ENCODE measurements at regions not wholly inside any gene's neighbourhood (a gene's known extent, or its start where the extent isn't known, plus 50 kb on each side); places are given as distances from the start of the nearest gene placed in this dataset.
"Not testable (repeated sequence)": the region's sequence is repeated elsewhere in the genome, so short reads cannot be mapped to it uniquely, and the experiment has no call there.

- H3K27ac Mint-ChIP-seq; ATAC-seq (ENCODE audit: low read depth); H3K27me3 Mint-ChIP-seq; H3K79me2 ChIP-seq (ENCODE audit: control insufficient read depth, insufficient read depth, low read length); H3K4me1 ChIP-seq (ENCODE audit: control insufficient read depth in 2 of 2, insufficient read depth in 2 of 2, low read length in 2 of 2); H3K9me3 ChIP-seq (ENCODE audit: control extremely low read depth in 1 of 3, control insufficient read depth in 2 of 3, insufficient read depth in 1 of 3, low read length in 2 of 3); H3K9me3 Mint-ChIP-seq (ENCODE audit: insufficient read depth); POLR2A ChIA-PET; H3K4me2 ChIP-seq (replicated peaks; ENCODE audit: low read depth, low read length, poor library complexity, severe bottlenecking); H3K4me3 Mint-ChIP-seq; H3K27me3 ChIP-seq (replicated peaks in 1 of 4; ENCODE audit: control extremely low read depth in 1 of 4, control insufficient read depth in 3 of 4, insufficient read depth in 4 of 4, low read length in 3 of 4); H3K4me1 Mint-ChIP-seq; H3K27ac ChIP-seq (ENCODE audit: low read length in 2 of 2); DNase-seq; H3K36me3 ChIP-seq (replicated peaks in 1 of 2; ENCODE audit: control extremely low read depth in 1 of 2, control insufficient read depth in 1 of 2, extremely low read depth in 1 of 2, insufficient read depth in 2 of 2, low read length in 1 of 2); intact Hi-C loops (cut with micrococcal nuclease); H4K20me1 ChIP-seq (ENCODE audit: control insufficient read depth, insufficient read depth, low read length, poor library complexity, severe bottlenecking); H3K4me3 ChIP-seq (ENCODE audit: control extremely low read depth in 1 of 5, extremely low read depth in 1 of 5, insufficient read depth in 1 of 5, low read depth in 2 of 5, low read length in 4 of 5); CTCF ChIA-PET; H3K9ac ChIP-seq (ENCODE audit: low read length); H2AFZ ChIP-seq (ENCODE audit: insufficient read depth, low read depth, low read length, poor library complexity, severe bottlenecking): not testable (repeated sequence)
- no CpG with 5 or more reads among the region's 2 CpGs for WGBS (ENCODE audit: insufficient coverage)
Measured at GRCh38 chr2:94708982-94709381, 162.2 kb upstream of the TEKT4 start.

DNA sequence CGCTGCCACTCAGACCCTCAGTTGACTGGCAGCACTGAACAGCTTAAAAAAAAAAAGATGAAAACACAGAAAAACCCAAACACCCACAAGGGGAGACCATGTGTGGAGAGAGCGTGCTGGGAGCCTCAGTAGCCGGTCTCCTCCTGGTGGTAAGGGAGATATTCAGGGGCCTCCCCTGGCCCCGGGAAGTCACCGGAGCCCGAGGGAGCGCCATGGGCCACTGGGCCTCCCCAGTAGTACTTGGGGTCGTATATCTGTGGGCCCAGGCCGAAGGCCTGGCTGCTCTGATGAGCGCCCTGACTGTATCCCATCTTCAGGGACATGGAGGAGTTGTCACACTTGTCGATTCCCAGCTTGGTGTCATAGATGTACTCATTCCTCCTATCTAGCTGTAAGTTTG, 145.7 kb upstream of the TEKT4 start:
- H3K9me3 ChIP-seq (ENCODE audit: control extremely low read depth in 1 of 3, control insufficient read depth in 2 of 3, insufficient read depth in 1 of 3, low read length in 2 of 3), result peaks cover 0 to 4% (median 0%) of the 10 kb centered on the region in 3 donors
- Mint-ChIP-seq H3K9me3 (ENCODE audit: insufficient read depth) (no peaks in the 10 kb centered on the region), H3K4me1 (no peaks in the 10 kb centered on the region), H3K27ac (no peak overlapping the region), H3K27me3 (no peaks in the 10 kb centered on the region), H3K4me3 (no peak overlapping the region)
- H3K79me2 ChIP-seq (ENCODE audit: control insufficient read depth, insufficient read depth, low read length), result no peaks in the 10 kb centered on the region
- no peak overlapping the region for H3K4me3 ChIP-seq (ENCODE audit: control extremely low read depth in 1 of 5, extremely low read depth in 1 of 5, insufficient read depth in 1 of 5, low read depth in 2 of 5, low read length in 4 of 5)
- no peak overlapping the region for H3K9ac ChIP-seq (ENCODE audit: low read length)
- DNase-seq (no peak), ATAC-seq (ENCODE audit: low read depth) (no peak)
- intact Hi-C loops (cut with micrococcal nuclease), result no loop called here
- no peak overlapping the region for H3K4me2 ChIP-seq (replicated peaks; ENCODE audit: low read depth, low read length, poor library complexity, severe bottlenecking)
- H3K36me3 ChIP-seq (replicated peaks in 1 of 2; ENCODE audit: control extremely low read depth in 1 of 2, control insufficient read depth in 1 of 2, extremely low read depth in 1 of 2, insufficient read depth in 2 of 2, low read length in 1 of 2), result no peaks in the 10 kb centered on the region
- H3K4me1 ChIP-seq (ENCODE audit: control insufficient read depth in 2 of 2, insufficient read depth in 2 of 2, low read length in 2 of 2), result no peaks in the 10 kb centered on the region
- ChIA-PET POLR2A (no interaction called here), CTCF (no interaction called here)
- TF ChIP-seq CTCF (IDR thresholded peaks at IDR 0.05), result no peak
- 86% methylated on average over 9 of the region's 11 CpGs for WGBS (ENCODE audit: insufficient coverage)
- H2AFZ ChIP-seq (ENCODE audit: insufficient read depth, low read depth, low read length, poor library complexity, severe bottlenecking), result no peak overlapping the region
- no peak overlapping the region for H3K27ac ChIP-seq (ENCODE audit: low read length in 2 of 2)
- no peaks in the 10 kb centered on the region for H3K27me3 ChIP-seq (replicated peaks in 1 of 4; ENCODE audit: control extremely low read depth in 1 of 4, control insufficient read depth in 3 of 4, insufficient read depth in 4 of 4, low read length in 3 of 4)
- no peaks in the 10 kb centered on the region for H4K20me1 ChIP-seq (ENCODE audit: control insufficient read depth, insufficient read depth, low read length, poor library complexity, severe bottlenecking)

GRCh38 chr2:94735536-94735935, 135.7 kb upstream of the TEKT4 start:
- peaks cover 13% of the 10 kb centered on the region for H3K27me3 Mint-ChIP-seq
- H3K4me3 Mint-ChIP-seq; POLR2A ChIA-PET; H3K9me3 Mint-ChIP-seq (ENCODE audit: insufficient read depth); H3K4me3 ChIP-seq (ENCODE audit: control extremely low read depth in 1 of 5, extremely low read depth in 1 of 5, insufficient read depth in 1 of 5, low read depth in 2 of 5, low read length in 4 of 5); DNase-seq; ATAC-seq (ENCODE audit: low read depth); H3K4me1 ChIP-seq (ENCODE audit: control insufficient read depth in 2 of 2, insufficient read depth in 2 of 2, low read length in 2 of 2); H3K27me3 ChIP-seq (replicated peaks in 1 of 4; ENCODE audit: control extremely low read depth in 1 of 4, control insufficient read depth in 3 of 4, insufficient read depth in 4 of 4, low read length in 3 of 4); H3K27ac Mint-ChIP-seq; H3K27ac ChIP-seq (ENCODE audit: low read length in 2 of 2); H3K4me2 ChIP-seq (replicated peaks; ENCODE audit: low read depth, low read length, poor library complexity, severe bottlenecking); H3K79me2 ChIP-seq (ENCODE audit: control insufficient read depth, insufficient read depth, low read length); H3K9me3 ChIP-seq (ENCODE audit: control extremely low read depth in 1 of 3, control insufficient read depth in 2 of 3, insufficient read depth in 1 of 3, low read length in 2 of 3); H3K9ac ChIP-seq (ENCODE audit: low read length); H4K20me1 ChIP-seq (ENCODE audit: control insufficient read depth, insufficient read depth, low read length, poor library complexity, severe bottlenecking); CTCF ChIA-PET; H3K4me1 Mint-ChIP-seq; H2AFZ ChIP-seq (ENCODE audit: insufficient read depth, low read depth, low read length, poor library complexity, severe bottlenecking); H3K36me3 ChIP-seq (replicated peaks in 1 of 2; ENCODE audit: control extremely low read depth in 1 of 2, control insufficient read depth in 1 of 2, extremely low read depth in 1 of 2, insufficient read depth in 2 of 2, low read length in 1 of 2); intact Hi-C loops (cut with micrococcal nuclease): not testable (repeated sequence)
- WGBS (ENCODE audit: insufficient coverage), result 4% methylated on average over 18 of the region's 34 CpGs

DNA sequence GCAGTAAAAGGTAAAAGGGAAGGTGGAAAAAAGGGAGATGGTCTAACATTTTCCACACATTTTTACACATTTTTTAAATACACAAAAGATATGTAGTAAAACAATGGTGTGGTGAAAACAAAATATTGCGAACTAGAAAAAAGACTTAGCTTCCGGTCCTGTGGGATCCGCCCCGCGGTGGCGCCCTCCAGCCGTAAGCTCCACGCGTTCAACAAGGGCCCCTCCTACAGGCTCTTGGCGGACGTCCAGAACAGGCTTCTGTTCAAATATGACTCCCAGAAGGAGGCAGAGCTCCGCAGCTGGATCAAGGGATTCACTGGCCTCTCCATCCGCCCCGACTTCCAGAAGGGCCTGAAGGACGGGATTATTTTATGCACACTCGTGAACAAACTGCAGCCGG, 134.1 kb upstream of the TEKT4 start:
- intact Hi-C loops (cut with micrococcal nuclease), result not testable (repeated sequence)

More for the DNA sequence above, 134.1 kb upstream of the TEKT4 start:
- DNase-seq; H3K27me3 ChIP-seq (replicated peaks in 1 of 4; ENCODE audit: control extremely low read depth in 1 of 4, control insufficient read depth in 3 of 4, insufficient read depth in 4 of 4, low read length in 3 of 4); H3K4me3 ChIP-seq (ENCODE audit: control extremely low read depth in 1 of 5, extremely low read depth in 1 of 5, insufficient read depth in 1 of 5, low read depth in 2 of 5, low read length in 4 of 5); H3K4me1 Mint-ChIP-seq; H3K27ac ChIP-seq (ENCODE audit: low read length in 2 of 2); H3K9me3 Mint-ChIP-seq (ENCODE audit: insufficient read depth); ATAC-seq (ENCODE audit: low read depth); POLR2A ChIA-PET; H2AFZ ChIP-seq (ENCODE audit: insufficient read depth, low read depth, low read length, poor library complexity, severe bottlenecking); H3K9ac ChIP-seq (ENCODE audit: low read length); H3K9me3 ChIP-seq (ENCODE audit: control extremely low read depth in 1 of 3, control insufficient read depth in 2 of 3, insufficient read depth in 1 of 3, low read length in 2 of 3); H3K4me1 ChIP-seq (ENCODE audit: control insufficient read depth in 2 of 2, insufficient read depth in 2 of 2, low read length in 2 of 2); CTCF ChIA-PET; H3K4me3 Mint-ChIP-seq; H4K20me1 ChIP-seq (ENCODE audit: control insufficient read depth, insufficient read depth, low read length, poor library complexity, severe bottlenecking); H3K79me2 ChIP-seq (ENCODE audit: control insufficient read depth, insufficient read depth, low read length); H3K4me2 ChIP-seq (replicated peaks; ENCODE audit: low read depth, low read length, poor library complexity, severe bottlenecking); H3K36me3 ChIP-seq (replicated peaks in 1 of 2; ENCODE audit: control extremely low read depth in 1 of 2, control insufficient read depth in 1 of 2, extremely low read depth in 1 of 2, insufficient read depth in 2 of 2, low read length in 1 of 2); H3K27ac Mint-ChIP-seq: not testable (repeated sequence)
- 100% methylated on average over 9 of the region's 17 CpGs for WGBS (ENCODE audit: insufficient coverage)
- H3K27me3 Mint-ChIP-seq, result peaks cover 13% of the 10 kb centered on the region
